PC-9 (cell line): ENCODE measurements at regions not wholly inside any gene's neighbourhood (a gene's known extent, or its start where the extent isn't known, plus 50 kb on each side); places are given as distances from the start of the nearest gene placed in this dataset.

ENCODE experiments used
- BruUV-seq: library from RNA; stranded (reverse); fragments of 400-500 nt; replicated peaks from 2 replicates; lab custom pipeline; 2021; lab: Mats Ljungman, UMichigan
- CTCF ChIA-PET: fragments of 300-600 bp; sonication (Branson Sonifier 250); formaldehyde crosslinking; loops from one replicate; lab custom pipeline; 2022; ENCODE audit warnings: antibody characterized with exemption; lab: Charles Lee
- POLR2A ChIA-PET: fragments of 300-600 bp; sonication (Branson Sonifier 250); formaldehyde crosslinking; loops from one replicate; lab custom pipeline; 2022; ENCODE audit warnings: antibody characterized with exemption; ENCODE audit not compliant: unreplicated experiment; lab: Charles Lee
- DNase-seq, 2 experiments: peaks; one replicate each; pipeline versions ENCODE4 v3.0.0 to v3.0.0-alpha.2; 2015 to 2022; ENCODE audit warnings: mixed read lengths in 1 of 2
- H2AFZ ChIP-seq: fragments of 200-600 bp; sonication (generic); 2 replicates; pipeline ENCODE4 v1.8.1; 2017; ENCODE audit warnings: antibody characterized with exemption
- H3F3A ChIP-seq: fragments of 200-600 bp; sonication (generic); 2 replicates; pipeline ENCODE4 v1.8.1; 2017; ENCODE audit warnings: antibody characterized with exemption, mild to moderate bottlenecking, low read depth; ENCODE audit not compliant: insufficient read depth
- H3K27ac ChIP-seq: fragments of 200-600 bp; sonication (generic); 2 replicates; pipeline ENCODE4 v1.6.1; 2016; ENCODE audit warnings: mixed run types
- H3K27me3 ChIP-seq: fragments of 200-600 bp; sonication (generic); 2 replicates; pipeline ENCODE4 v1.6.1; 2016; ENCODE audit warnings: low read depth, mixed run types; ENCODE audit not compliant: insufficient read depth
- H3K36me3 ChIP-seq: fragments of 200-600 bp; sonication (generic); 2 replicates; pipeline ENCODE4 v1.6.1; 2016; ENCODE audit warnings: low read depth, mixed run types
- H3K4me1 ChIP-seq: fragments of 200-600 bp; sonication (generic); replicated peaks from 2 replicates; pipeline ENCODE4 v1.6.1; 2016; ENCODE audit warnings: mixed run types; ENCODE audit not compliant: insufficient read depth
- H3K4me2 ChIP-seq: fragments of 200-600 bp; sonication (generic); 2 replicates; pipeline ENCODE4 v1.6.1; 2017; ENCODE audit warnings: mixed run types
- H3K4me3 ChIP-seq: fragments of 200-600 bp; sonication (generic); 2 replicates; pipeline ENCODE4 v1.6.1; 2016; ENCODE audit warnings: mixed run types
- H3K79me2 ChIP-seq: fragments of 200-600 bp; sonication (generic); 2 replicates; pipeline ENCODE4 v1.6.1; 2017; ENCODE audit warnings: low read depth, mixed run types
- H3K9me2 ChIP-seq: fragments of 200-600 bp; sonication (generic); 2 replicates; pipeline ENCODE4 v1.8.1; 2017; ENCODE audit warnings: mild to moderate bottlenecking; ENCODE audit not compliant: insufficient read depth
- H3K9me3 ChIP-seq: fragments of 200-600 bp; sonication (generic); 2 replicates; pipeline ENCODE4 v1.8.1; 2016; ENCODE audit warnings: low read depth; ENCODE audit not compliant: insufficient read depth
- H4K20me1 ChIP-seq: fragments of 200-600 bp; sonication (generic); 2 replicates; pipeline ENCODE4 v1.8.1; 2017; ENCODE audit not compliant: insufficient read depth
- CTCF ChIP-seq: fragments of 200-600 bp; sonication (generic); conservative IDR thresholded peaks from 2 replicates; pipeline ENCODE4 v1.6.1; 2017; ENCODE audit warnings: mixed run types, antibody characterized with exemption, mild to moderate bottlenecking, moderate library complexity
- EZH2 ChIP-seq: fragments of 200-600 bp; sonication (generic); IDR thresholded peaks from 2 replicates; pipeline ENCODE4 v1.8.0; 2017; ENCODE audit warnings: antibody characterized with exemption, low read depth
- intact Hi-C: fragments of 100-400 bp; cut with micrococcal nuclease; formaldehyde crosslinking; loops from one replicate; pipeline ENCODE4 v1.10.0; 2022; ENCODE audit not compliant: unreplicated experiment

- H3K79me2 ChIP-seq = no peaks in the 10 kb centered on the region
- H3K27ac ChIP-seq = no peak overlapping the region
- ChIA-PET POLR2A (no interaction called here), CTCF (no interaction called here)
- no peaks in the 10 kb centered on the region for H3K36me3 ChIP-seq
- intact Hi-C loops = no loop called here
- no peak for DNase-seq
- no peaks in the 10 kb centered on the region for H3K4me1 ChIP-seq
- H2AFZ ChIP-seq = no peak overlapping the region
- no peak overlapping the region for H3K4me3 ChIP-seq
- H3K9me3 ChIP-seq = no peaks in the 10 kb centered on the region
- TF ChIP-seq EZH2 (no peak), CTCF (no peak)
- H3K4me2 ChIP-seq = no peak overlapping the region
- H3K9me2 ChIP-seq = no peaks in the 10 kb centered on the region
- H3K27me3 ChIP-seq = no peaks in the 10 kb centered on the region
- H3F3A ChIP-seq = no peaks in the 10 kb centered on the region
- BruUV-seq = no TSS peak
- no peaks in the 10 kb centered on the region for H4K20me1 ChIP-seq
These were observed 123.1 kb upstream of the FREM1 start for GRCh38 chr9:15033316-15033715.

GRCh38 chr9:15032860-15033259, 122.6 kb upstream of the FREM1 start:
- intact Hi-C loops = no loop called here
- Histone ChIP-seq H2AFZ (no peak overlapping the region), H3K9me2 (no peaks in the 10 kb centered on the region), H3K4me2 (no peak overlapping the region), H3K36me3 (no peaks in the 10 kb centered on the region), H3K4me1 (no peaks in the 10 kb centered on the region), H3K9me3 (no peaks in the 10 kb centered on the region), H3K27ac (no peak overlapping the region), H3K4me3 (no peak overlapping the region), H4K20me1 (no peaks in the 10 kb centered on the region), H3F3A (no peaks in the 10 kb centered on the region), H3K79me2 (no peaks in the 10 kb centered on the region), H3K27me3 (no peaks in the 10 kb centered on the region)
- POLR2A ChIA-PET = no interaction called here
- BruUV-seq = no TSS peak
- CTCF ChIA-PET = no interaction called here
- no peak for TF ChIP-seq EZH2
- TF ChIP-seq CTCF = no peak
- no peak for DNase-seq

- no peak overlapping the region for H3K4me3 ChIP-seq
These were observed 110.9 kb upstream of the FREM1 start for GRCh38 chr9:15021146-15021545.

More at GRCh38 chr9:15021146-15021545, 110.9 kb upstream of the FREM1 start:
- H3K27ac ChIP-seq = no peak overlapping the region
- H3K4me2 ChIP-seq = no peak overlapping the region
- no TSS peak for BruUV-seq
- H3K27me3 ChIP-seq = no peaks in the 10 kb centered on the region
- no peaks in the 10 kb centered on the region for H4K20me1 ChIP-seq
- no peaks in the 10 kb centered on the region for H3K9me2 ChIP-seq
- H2AFZ ChIP-seq = no peak overlapping the region
- ChIA-PET POLR2A (no interaction called here), CTCF (no interaction called here)
- intact Hi-C loops = no loop called here
- no peaks in the 10 kb centered on the region for H3K79me2 ChIP-seq
- no peak for DNase-seq
- TF ChIP-seq CTCF = no peak
- no peak for TF ChIP-seq EZH2
- H3F3A ChIP-seq = no peaks in the 10 kb centered on the region
- H3K9me3 ChIP-seq = no peaks in the 10 kb centered on the region
- no peaks in the 10 kb centered on the region for H3K4me1 ChIP-seq
- no peaks in the 10 kb centered on the region for H3K36me3 ChIP-seq
